Prostate gland (tissue), 2 donors: ENCODE measurements at regions not wholly inside any gene's neighbourhood (a gene's known extent, or its start where the extent isn't known, plus 50 kb on each side); places are given as distances from the start of the nearest gene placed in this dataset.

Source experiments
- POLR2A ChIP-seq: fragments of 450-650 bp; IDR thresholded peaks from one replicate; pipeline ENCODE4 v1.6.1; 2016; ENCODE audit warnings: antibody characterized with exemption, mild to moderate bottlenecking
- TF ChIP-seq, protein P1 (sequence below), 4 experiments: fragments of 200-600 bp in 2 of 4; fragments of 450-650 bp in 2 of 4; sonication (generic) in 2 of 4; IDR thresholded peaks; 1 replicate in 3 of 4; 2 replicates in 1 of 4; pipeline ENCODE4 v1.5.1; 2016 to 2019; ENCODE audit warnings: antibody characterized with exemption in 4 of 4, mild to moderate bottlenecking in 2 of 4, moderate library complexity in 2 of 4

DNA sequence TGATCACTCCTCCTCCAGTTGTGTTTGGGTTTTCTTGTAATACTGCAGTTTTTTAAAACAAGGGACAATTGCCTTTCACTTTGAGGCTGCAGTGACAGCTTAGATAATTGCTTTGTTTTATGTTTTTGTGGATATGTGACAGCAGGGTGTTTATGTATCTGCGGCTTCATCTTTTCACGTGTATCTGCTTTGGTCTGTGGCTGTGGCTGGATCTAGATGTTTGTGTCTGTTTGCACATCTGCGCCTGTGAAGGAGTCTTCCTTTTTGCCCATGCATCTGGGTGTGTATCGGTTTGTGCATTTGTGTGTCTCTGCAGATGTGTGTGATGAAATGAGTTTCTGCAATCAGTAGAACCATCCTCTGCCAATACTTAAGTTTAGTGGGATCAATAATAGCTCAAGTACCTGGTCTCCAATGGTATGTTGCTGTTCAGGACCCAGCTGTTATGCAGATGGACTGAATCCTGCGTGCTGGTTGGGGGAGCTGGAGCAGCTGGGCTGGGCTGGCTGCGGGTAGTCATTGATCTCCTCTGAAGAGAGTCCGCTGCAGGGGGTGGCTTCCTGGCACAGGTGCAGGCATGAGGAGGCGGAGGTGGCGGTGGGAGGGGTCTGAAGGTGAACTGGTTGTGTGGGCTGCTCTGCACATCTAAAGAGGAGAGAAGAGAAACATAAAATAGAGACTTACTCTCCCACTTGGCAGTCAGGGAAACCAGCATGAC lies 390.3 kb downstream of the SH2D1A start:
- TF ChIP-seq, protein P1, sequence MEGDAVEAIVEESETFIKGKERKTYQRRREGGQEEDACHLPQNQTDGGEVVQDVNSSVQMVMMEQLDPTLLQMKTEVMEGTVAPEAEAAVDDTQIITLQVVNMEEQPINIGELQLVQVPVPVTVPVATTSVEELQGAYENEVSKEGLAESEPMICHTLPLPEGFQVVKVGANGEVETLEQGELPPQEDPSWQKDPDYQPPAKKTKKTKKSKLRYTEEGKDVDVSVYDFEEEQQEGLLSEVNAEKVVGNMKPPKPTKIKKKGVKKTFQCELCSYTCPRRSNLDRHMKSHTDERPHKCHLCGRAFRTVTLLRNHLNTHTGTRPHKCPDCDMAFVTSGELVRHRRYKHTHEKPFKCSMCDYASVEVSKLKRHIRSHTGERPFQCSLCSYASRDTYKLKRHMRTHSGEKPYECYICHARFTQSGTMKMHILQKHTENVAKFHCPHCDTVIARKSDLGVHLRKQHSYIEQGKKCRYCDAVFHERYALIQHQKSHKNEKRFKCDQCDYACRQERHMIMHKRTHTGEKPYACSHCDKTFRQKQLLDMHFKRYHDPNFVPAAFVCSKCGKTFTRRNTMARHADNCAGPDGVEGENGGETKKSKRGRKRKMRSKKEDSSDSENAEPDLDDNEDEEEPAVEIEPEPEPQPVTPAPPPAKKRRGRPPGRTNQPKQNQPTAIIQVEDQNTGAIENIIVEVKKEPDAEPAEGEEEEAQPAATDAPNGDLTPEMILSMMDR (IDR thresholded peaks at IDR 0.05) = no peak
- no peak for TF ChIP-seq POLR2A
